Breast epithelium (tissue), 3 donors: ENCODE measurements at regions not wholly inside any gene's neighbourhood (a gene's known extent, or its start where the extent isn't known, plus 50 kb on each side); places are given as distances from the start of the nearest gene placed in this dataset.

Source experiments
- CTCF ChIP-seq, 3 donors: fragments of 450-650 bp; IDR thresholded peaks; one replicate each; pipeline ENCODE4 v1.5.1; 2016 to 2017; ENCODE audit warnings: antibody characterized with exemption in 3 of 3, mild to moderate bottlenecking in 3 of 3, moderate library complexity in 3 of 3
- POLR2AphosphoS5 ChIP-seq, 3 donors: sonication (generic); formaldehyde crosslinking; IDR thresholded peaks; one replicate each; pipeline ENCODE4 v1.6.1; 2017; ENCODE audit warnings: antibody characterized with exemption in 3 of 3

- TF ChIP-seq POLR2AphosphoS5 (IDR thresholded peaks at IDR 0.05) (no peak), CTCF (IDR thresholded peaks at IDR 0.05) (no peak)
These were observed 69.8 kb upstream of the IRX4 start for GRCh38 chr5:1952444-1953099.
